Stimulated activated naive B cell treated with anti-CD40 and anti-IgM and Interleukin-4, amounts not matched to agents 10 μg/mL and 1 μg/mL and 100 μg/mL, for 72 hours (primary cell): ENCODE measurements at regions not wholly inside any gene's neighbourhood (a gene's known extent, or its start where the extent isn't known, plus 50 kb on each side); places are given as distances from the start of the nearest gene placed in this dataset.

Source experiments
- ATAC-seq, 2 donors: fragments of 150-1000 bp; cut with Tn5 transposase; replicated peaks; 2 replicates each; pipeline ENCODE4 v1.10.0; 2021; ENCODE audit warnings: moderate library complexity in 1 of 2
- DNase-seq: peaks from one replicate; pipeline ENCODE4 v3.0.0; 2021
- H3K27ac Mint-ChIP-seq: one replicate; pipeline ENCODE4 v1.8.0; 2022; ENCODE audit warnings: mild to moderate bottlenecking, mixed read lengths
- H3K27me3 Mint-ChIP-seq, 2 donors: one replicate each; pipeline ENCODE4 v1.8.0; 2022; ENCODE audit warnings: mixed read lengths in 2 of 2
- H3K36me3 Mint-ChIP-seq, 2 donors: one replicate each; pipeline ENCODE4 v1.8.0; 2022; ENCODE audit warnings: mixed read lengths in 2 of 2, mild to moderate bottlenecking in 1 of 2
- H3K4me1 Mint-ChIP-seq, 2 donors: one replicate each; pipeline ENCODE4 v1.8.0; 2022; ENCODE audit warnings: mixed read lengths in 2 of 2, mild to moderate bottlenecking in 1 of 2
- H3K4me3 Mint-ChIP-seq, 2 donors: one replicate each; pipeline ENCODE4 v1.8.0; 2022; ENCODE audit warnings: mild to moderate bottlenecking in 2 of 2, mixed read lengths in 2 of 2, moderate library complexity in 1 of 2
- H3K9me3 Mint-ChIP-seq, 2 donors: one replicate each; pipeline ENCODE4 v1.8.0; 2022; ENCODE audit warnings: mixed read lengths in 2 of 2, mild to moderate bottlenecking in 1 of 2

GRCh38 chr11:21820176-21820575, 372.7 kb upstream of the ANO5 start:
- H3K27me3 Mint-ChIP-seq: no peaks in the 10 kb centered on the region
- ATAC-seq: no peak

GRCh38 chr11:21825127-21825526, 367.8 kb upstream of the ANO5 start:
- H3K27ac Mint-ChIP-seq: no peak overlapping the region
- no peaks in the 10 kb centered on the region for H3K27me3 Mint-ChIP-seq
- H3K4me1 Mint-ChIP-seq: no peaks in the 10 kb centered on the region
- no peak overlapping the region for H3K4me3 Mint-ChIP-seq
- DNase-seq: no peak
- H3K9me3 Mint-ChIP-seq: peaks cover under 1 to 3% of the 10 kb centered on the region in 2 donors
- H3K36me3 Mint-ChIP-seq: no peaks in the 10 kb centered on the region
- ATAC-seq: no peak

More at GRCh38 chr11:21820176-21820575, 372.7 kb upstream of the ANO5 start:
- Mint-ChIP-seq H3K27ac (no peak overlapping the region), H3K4me1 (no peaks in the 10 kb centered on the region), H3K4me3 (no peak overlapping the region), H3K36me3 (no peaks in the 10 kb centered on the region), H3K9me3 (no peaks in the 10 kb centered on the region)
- no peak for DNase-seq

GRCh38 chr11:21838427-21838826, 354.5 kb upstream of the ANO5 start:
- H3K4me1 Mint-ChIP-seq: no peaks in the 10 kb centered on the region
- no peak for ATAC-seq

GRCh38 chr11:21839796-21840195, 353.1 kb upstream of the ANO5 start:
- ATAC-seq (no peak), DNase-seq (no peak)
- H3K27ac Mint-ChIP-seq: no peak overlapping the region
- no peaks in the 10 kb centered on the region for H3K4me1 Mint-ChIP-seq
- no peak overlapping the region for H3K4me3 Mint-ChIP-seq
- peaks cover 0 to 5% of the 10 kb centered on the region in 2 donors for H3K9me3 Mint-ChIP-seq
- H3K36me3 Mint-ChIP-seq: no peaks in the 10 kb centered on the region
- H3K27me3 Mint-ChIP-seq: no peaks in the 10 kb centered on the region

More at GRCh38 chr11:21838427-21838826, 354.5 kb upstream of the ANO5 start:
- H3K27me3 Mint-ChIP-seq: no peaks in the 10 kb centered on the region
- H3K9me3 Mint-ChIP-seq: peaks cover 0 to 5% of the 10 kb centered on the region in 2 donors
- no peak overlapping the region for H3K27ac Mint-ChIP-seq
- no peak for DNase-seq
- no peaks in the 10 kb centered on the region for H3K36me3 Mint-ChIP-seq
- no peak overlapping the region for H3K4me3 Mint-ChIP-seq

- Mint-ChIP-seq H3K4me3 (no peak overlapping the region), H3K4me1 (no peaks in the 10 kb centered on the region), H3K36me3 (no peaks in the 10 kb centered on the region), H3K9me3 (no peaks in the 10 kb centered on the region), H3K27me3 (no peaks in the 10 kb centered on the region), H3K27ac (no peak overlapping the region)
- ATAC-seq (no peak), DNase-seq (no peak)
Measured at GRCh38 chr11:21861314-21861713, 331.6 kb upstream of the ANO5 start.

- ATAC-seq: no peak
- no peak overlapping the region for H3K4me3 Mint-ChIP-seq
- H3K27me3 Mint-ChIP-seq: no peaks in the 10 kb centered on the region
- H3K9me3 Mint-ChIP-seq: no peaks in the 10 kb centered on the region
- no peaks in the 10 kb centered on the region for H3K4me1 Mint-ChIP-seq
- DNase-seq: no peak
- H3K36me3 Mint-ChIP-seq: no peaks in the 10 kb centered on the region
- no peak overlapping the region for H3K27ac Mint-ChIP-seq
Measured at GRCh38 chr11:21865541-21865940, 327.3 kb upstream of the ANO5 start.

GRCh38 chr11:21866781-21867180, 326.1 kb upstream of the ANO5 start:
- Mint-ChIP-seq H3K4me1 (no peaks in the 10 kb centered on the region), H3K27ac (no peak overlapping the region), H3K36me3 (no peaks in the 10 kb centered on the region), H3K9me3 (no peaks in the 10 kb centered on the region), H3K4me3 (no peak overlapping the region), H3K27me3 (no peaks in the 10 kb centered on the region)
- no peak for DNase-seq
- ATAC-seq: no peak

GRCh38 chr11:21877151-21877550, 315.7 kb upstream of the ANO5 start:
- no peak for ATAC-seq
- H3K27me3 Mint-ChIP-seq: no peaks in the 10 kb centered on the region
- no peak overlapping the region for H3K27ac Mint-ChIP-seq
- no peaks in the 10 kb centered on the region for H3K4me1 Mint-ChIP-seq
- H3K9me3 Mint-ChIP-seq: peaks cover 0 to 3% of the 10 kb centered on the region in 2 donors
- no peak overlapping the region for H3K4me3 Mint-ChIP-seq
- no peaks in the 10 kb centered on the region for H3K36me3 Mint-ChIP-seq
- DNase-seq: no peak

GRCh38 chr11:21883354-21883753, 309.5 kb upstream of the ANO5 start:
- no peak for ATAC-seq
- H3K36me3 Mint-ChIP-seq: no peaks in the 10 kb centered on the region
- no peak overlapping the region for H3K27ac Mint-ChIP-seq
- peaks cover 5 to 6% of the 10 kb centered on the region in 2 donors for H3K9me3 Mint-ChIP-seq
- DNase-seq: no peak
- no peak overlapping the region for H3K4me3 Mint-ChIP-seq
- no peaks in the 10 kb centered on the region for H3K4me1 Mint-ChIP-seq
- H3K27me3 Mint-ChIP-seq: no peaks in the 10 kb centered on the region

- H3K27me3 Mint-ChIP-seq: no peaks in the 10 kb centered on the region
- no peak overlapping the region for H3K4me3 Mint-ChIP-seq
- H3K36me3 Mint-ChIP-seq: no peaks in the 10 kb centered on the region
- DNase-seq (no peak), ATAC-seq (no peak)
- H3K4me1 Mint-ChIP-seq: no peaks in the 10 kb centered on the region
- no peak overlapping the region for H3K27ac Mint-ChIP-seq
- peaks cover 3 to 11% of the 10 kb centered on the region in 2 donors for H3K9me3 Mint-ChIP-seq
Measured at GRCh38 chr11:21888814-21889213, 304.1 kb upstream of the ANO5 start.

- no peak for DNase-seq
- no peak for ATAC-seq
- peaks cover 0 to 11% of the 10 kb centered on the region in 2 donors for H3K9me3 Mint-ChIP-seq
- H3K27ac Mint-ChIP-seq: no peak overlapping the region
- H3K27me3 Mint-ChIP-seq: no peaks in the 10 kb centered on the region
- H3K4me3 Mint-ChIP-seq: no peak overlapping the region
- no peaks in the 10 kb centered on the region for H3K4me1 Mint-ChIP-seq
- no peaks in the 10 kb centered on the region for H3K36me3 Mint-ChIP-seq
Measured at GRCh38 chr11:21892736-21893564, 299.9 kb upstream of the ANO5 start.

- Mint-ChIP-seq H3K4me1 (no peaks in the 10 kb centered on the region), H3K27me3 (no peaks in the 10 kb centered on the region), H3K36me3 (no peaks in the 10 kb centered on the region), H3K27ac (no peak overlapping the region), H3K4me3 (no peak overlapping the region), H3K9me3 (peaks cover 0 to 11% of the 10 kb centered on the region in 2 donors)
- DNase-seq (no peak), ATAC-seq (no peak)
Measured at GRCh38 chr11:21893565-21893867, 299.4 kb upstream of the ANO5 start.

- Mint-ChIP-seq H3K4me1 (no peaks in the 10 kb centered on the region), H3K4me3 (no peak overlapping the region), H3K27me3 (no peaks in the 10 kb centered on the region), H3K27ac (no peak overlapping the region), H3K9me3 (peaks cover 0 to 11% of the 10 kb centered on the region in 2 donors), H3K36me3 (no peaks in the 10 kb centered on the region)
- ATAC-seq (no peak), DNase-seq (no peak)
Measured at GRCh38 chr11:21894492-21894891, 298.4 kb upstream of the ANO5 start.

GRCh38 chr11:21895686-21896085, 297.2 kb upstream of the ANO5 start:
- Mint-ChIP-seq H3K4me1 (no peaks in the 10 kb centered on the region), H3K27ac (no peak overlapping the region), H3K36me3 (no peaks in the 10 kb centered on the region), H3K9me3 (peaks cover 0 to 13% of the 10 kb centered on the region in 2 donors), H3K27me3 (no peaks in the 10 kb centered on the region), H3K4me3 (no peak overlapping the region)
- no peak for ATAC-seq
- DNase-seq: no peak

- ATAC-seq: no peak
- Mint-ChIP-seq H3K27me3 (no peaks in the 10 kb centered on the region), H3K9me3 (peaks cover 0 to 10% of the 10 kb centered on the region in 2 donors), H3K27ac (no peak overlapping the region), H3K4me1 (no peaks in the 10 kb centered on the region), H3K36me3 (no peaks in the 10 kb centered on the region), H3K4me3 (no peak overlapping the region)
- DNase-seq: no peak
Measured at GRCh38 chr11:21896216-21896615, 296.7 kb upstream of the ANO5 start.
